IMR-90 (cell line): ENCODE measurements at regions not wholly inside any gene's neighbourhood (a gene's known extent, or its start where the extent isn't known, plus 50 kb on each side); places are given as distances from the start of the nearest gene placed in this dataset.

ENCODE experiments used
- ATAC-seq: fragments of 200-7000 bp; cut with Tn5 transposase; 2 replicates; pipeline ENCODE4 v1.9.1; 2020; ENCODE audit warnings: low read depth, mild to moderate bottlenecking, moderate library complexity
- BruUV-seq: library from RNA; stranded (reverse); fragments of 400-500 nt; replicated peaks from 2 replicates; lab custom pipeline; 2021; lab: Mats Ljungman, UMichigan
- CTCF ChIA-PET: fragments of 300-600 bp; formaldehyde crosslinking; extraction: SDS; loops from one replicate; lab custom pipeline; 2021; ENCODE audit warnings: antibody characterized with exemption; lab: Yijun Ruan, JAX
- POLR2A ChIA-PET: fragments of 300-600 bp; sonication (Branson Sonifier 250); formaldehyde crosslinking; loops from one replicate; lab custom pipeline; 2022; ENCODE audit warnings: antibody characterized with exemption; ENCODE audit not compliant: unreplicated experiment; lab: Charles Lee
- DNase-seq: peaks from one replicate; pipeline ENCODE4 v3.0.0; 2013
- H2AFZ ChIP-seq: replicated peaks from 2 replicates; pipeline ENCODE3; 2013; ENCODE audit warnings: low read length, mild to moderate bottlenecking; ENCODE audit not compliant: poor library complexity
- H2AK5ac ChIP-seq: 2 replicates; pipeline ENCODE4 v1.6.1; 2013; ENCODE audit warnings: low read depth, low read length, inconsistent platforms
- H2AK9ac ChIP-seq: replicated peaks from 2 replicates; pipeline ENCODE3; 2013; ENCODE audit warnings: mild to moderate bottlenecking, low read depth, low read length, moderate library complexity; ENCODE audit not compliant: poor library complexity
- H2BK120ac ChIP-seq: 2 replicates; pipeline ENCODE4 v1.6.1; 2013; ENCODE audit warnings: low read depth, low read length, inconsistent platforms
- H2BK15ac ChIP-seq: 3 replicates; pipeline ENCODE4 v1.6.1; 2013; ENCODE audit warnings: low read depth, low read length, inconsistent platforms
- H2BK20ac ChIP-seq: 2 replicates; pipeline ENCODE4 v1.6.1; 2013; ENCODE audit warnings: low read depth, mild to moderate bottlenecking, inconsistent platforms, low read length, moderate library complexity
- H2BK5ac ChIP-seq: 2 replicates; pipeline ENCODE4 v1.6.1; 2013; ENCODE audit warnings: mild to moderate bottlenecking, low read depth, low read length, inconsistent platforms; ENCODE audit not compliant: poor library complexity, severe bottlenecking
- H3K14ac ChIP-seq: replicated peaks from 2 replicates; pipeline ENCODE4 v1.6.1; 2013; ENCODE audit warnings: low read depth, low read length, inconsistent platforms
- H3K18ac ChIP-seq: 2 replicates; pipeline ENCODE4 v1.6.1; 2013; ENCODE audit warnings: low read depth, low read length, control low read depth
- H3K23ac ChIP-seq: 2 replicates; pipeline ENCODE4 v1.6.1; 2013; ENCODE audit warnings: low read depth, low read length, inconsistent platforms
- H3K27ac ChIP-seq: 2 replicates; pipeline ENCODE4 v1.5.1; 2013; ENCODE audit warnings: mild to moderate bottlenecking, control low read depth, low read length; ENCODE audit not compliant: insufficient read depth
- H3K27me3 ChIP-seq: 2 replicates; pipeline ENCODE4 v1.6.1; 2013; ENCODE audit warnings: low read length; ENCODE audit not compliant: control insufficient read depth, insufficient read depth
- H3K36me3 ChIP-seq: 2 replicates; pipeline ENCODE4 v1.6.1; 2013; ENCODE audit warnings: low read length, mixed read lengths; ENCODE audit not compliant: control insufficient read depth, insufficient read depth
- H3K4ac ChIP-seq: 2 replicates; pipeline ENCODE4 v1.6.1; 2013; ENCODE audit warnings: low read depth, low read length, inconsistent platforms
- H3K4me1 ChIP-seq: 2 replicates; pipeline ENCODE4 v1.6.1; 2013; ENCODE audit warnings: low read length, mixed read lengths; ENCODE audit not compliant: control insufficient read depth, insufficient read depth
- H3K4me2 ChIP-seq: 2 replicates; pipeline ENCODE4 v1.6.1; 2013; ENCODE audit warnings: low read depth, mild to moderate bottlenecking, control low read depth, low read length, moderate library complexity
- H3K4me3 ChIP-seq: 2 replicates; pipeline ENCODE4 v1.5.1; 2013; ENCODE audit warnings: low read depth, mild to moderate bottlenecking, control low read depth, low read length, moderate library complexity; ENCODE audit not compliant: insufficient read depth
- H3K56ac ChIP-seq: 2 replicates; pipeline ENCODE4 v1.6.1; 2013; ENCODE audit warnings: low read length, inconsistent platforms; ENCODE audit not compliant: insufficient read depth; ENCODE audit errors: extremely low read depth
- H3K79me1 ChIP-seq, 2 experiments: 2 replicates each; pipeline ENCODE4 v1.6.1; 2013; ENCODE audit warnings: low read length in 2 of 2, inconsistent platforms in 1 of 2, low read depth in 1 of 2
- H3K9ac ChIP-seq: 2 replicates; pipeline ENCODE4 v1.6.1; 2013; ENCODE audit warnings: low read depth, low read length, control low read depth
- H3K9me1 ChIP-seq: 2 replicates; pipeline ENCODE4 v1.6.1; 2013; ENCODE audit warnings: low read length, inconsistent platforms; ENCODE audit not compliant: insufficient read depth
- H3K9me3 ChIP-seq: 2 replicates; pipeline ENCODE4 v1.6.1; 2013; ENCODE audit warnings: low read length; ENCODE audit not compliant: control insufficient read depth, insufficient read depth
- H4K20me1 ChIP-seq: 2 replicates; pipeline ENCODE4 v1.6.1; 2013; ENCODE audit warnings: low read length, inconsistent platforms; ENCODE audit not compliant: insufficient read depth
- H4K5ac ChIP-seq: 2 replicates; pipeline ENCODE4 v1.6.1; 2013; ENCODE audit warnings: mild to moderate bottlenecking, low read depth, low read length, control low read depth
- H4K8ac ChIP-seq, 2 experiments: 2 replicates each; pipeline ENCODE4 v1.6.1; 2013; ENCODE audit warnings: low read depth in 2 of 2, low read length in 2 of 2, control low read depth in 1 of 2, inconsistent platforms in 1 of 2
- H4K91ac ChIP-seq: 2 replicates; pipeline ENCODE4 v1.6.1; 2013; ENCODE audit warnings: low read depth, low read length, inconsistent platforms; ENCODE audit not compliant: insufficient read depth
- CEBPB ChIP-seq: IDR thresholded peaks from 2 replicates; pipeline ENCODE4 v1.6.1; 2012; ENCODE audit warnings: low read depth, low read length, improper control_type of control experiment
- CTCF ChIP-seq: conservative IDR thresholded peaks from 2 replicates; pipeline ENCODE4 v1.5.1; 2012; ENCODE audit warnings: mild to moderate bottlenecking, low read depth, low read length, improper control_type of control experiment
- WGBS, 2 experiments: methylation state at CpG; one replicate each; pipeline versions ENCODE4 v1.1.5 to v1.1.7; 2013; ENCODE audit warnings: missing lambda C conversion rate in 2 of 2; ENCODE audit not compliant: insufficient read length in 1 of 2; ENCODE audit errors: extremely low coverage in 2 of 2; 5-methylcytosine and 5-hydroxymethylcytosine counted together
- dilution Hi-C: fragments of 300-500 bp; cut with HindIII; formaldehyde crosslinking; loops from one replicate; pipeline ENCODE4 v1.14.3; 2018; ENCODE audit warnings: low sequenced_read_pairs; ENCODE audit not compliant: unreplicated experiment
- in situ Hi-C: fragments of 300-500 bp; cut with MboI; formaldehyde crosslinking; loops from 3 replicates; pipeline ENCODE4 v1.14.3; 2019; ENCODE audit warnings: low sequenced_read_pairs, inconsistent platforms, mixed read lengths
- intact Hi-C: fragments of 100-400 bp; cut with micrococcal nuclease; formaldehyde crosslinking; loops from 2 replicates; pipeline ENCODE4 v1.10.0; 2022

- Histone ChIP-seq H3K14ac (no peak overlapping the region), H3K9me1 (no peaks in the 10 kb centered on the region), H3K79me1 (no peaks in the 10 kb centered on the region), H4K8ac (no peak overlapping the region), H3K9me3 (no peaks in the 10 kb centered on the region), H4K5ac (no peak overlapping the region), H3K56ac (no peak overlapping the region), H4K91ac (no peak overlapping the region), H2AK5ac (no peak overlapping the region), H2AFZ (no peak overlapping the region), H3K4me1 (no peaks in the 10 kb centered on the region), H2BK20ac (no peak overlapping the region), H3K27ac (no peak overlapping the region), H3K27me3 (no peaks in the 10 kb centered on the region), H2BK120ac (no peak overlapping the region), H2AK9ac (no peak overlapping the region), H2BK5ac (no peak overlapping the region), H3K4me2 (no peak overlapping the region), H3K36me3 (no peaks in the 10 kb centered on the region), H3K9ac (no peak overlapping the region), H3K18ac (no peak overlapping the region), H3K4me3 (no peak overlapping the region), H3K4ac (no peak overlapping the region), H4K20me1 (no peaks in the 10 kb centered on the region), H2BK15ac (no peak overlapping the region), H3K23ac (no peak overlapping the region)
- no peak for TF ChIP-seq CEBPB
- no peak for TF ChIP-seq CTCF
- dilution Hi-C loops (no loop called here), intact Hi-C loops (no loop called here), in situ Hi-C loops (no loop called here)
- ATAC-seq, result no peak
- no CpG with 5 or more reads among the region's 2 CpGs for WGBS, 2 experiments
- no TSS peak for BruUV-seq
- ChIA-PET CTCF (interaction anchor here (0.5 kb wide), 1 partner anchor 13 kb away, joined by 3 read pairs; no protein-coding TSS in a partner anchor), POLR2A (no interaction called here)
- no peak for DNase-seq
These were observed 236.7 kb downstream of the SLC4A3 start for GRCh38 chr2:219864154-219864553.
